ENCODE measurements at regions not wholly inside any gene's neighbourhood (a gene's known extent, or its start where the extent isn't known, plus 50 kb on each side); places are given as distances from the start of the nearest gene placed in this dataset.

- no peak for DNase-seq (ENCODE audit: extremely low spot score in 2 of 2)
- Histone ChIP-seq H3K9me3 (no peaks in the 10 kb centered on the region), H3K4me1 (peaks cover 18% of the 10 kb centered on the region), H3K27ac (peak overlapping the region; percentile 50), H3K27me3 (no peaks in the 10 kb centered on the region), H3K36me3 (no peaks in the 10 kb centered on the region), H3K4me3 (no peak overlapping the region)
- no peak for TF ChIP-seq POLR2AphosphoS5 (IDR thresholded peaks at IDR 0.05; ENCODE audit: insufficient read depth in 1 of 2, low read depth in 1 of 2)
- no peak for TF ChIP-seq CTCF (IDR thresholded peaks at IDR 0.05)
- no peak for TF ChIP-seq POLR2A (IDR thresholded peaks at IDR 0.05)
- intact Hi-C loops (cut with DNase I), result no loop called here
Measured at GRCh38 chr20:53706466-53707370, 113.1 kb upstream of the ZNF217 start.

GRCh38 chr20:53706008-53706465, 112.4 kb upstream of the ZNF217 start:
- Histone ChIP-seq H3K4me3 (no peak overlapping the region), H3K9me3 (no peaks in the 10 kb centered on the region), H3K27ac (no peak overlapping the region), H3K4me1 (peaks cover 18% of the 10 kb centered on the region), H3K27me3 (no peaks in the 10 kb centered on the region), H3K36me3 (no peaks in the 10 kb centered on the region)
- intact Hi-C loops (cut with DNase I), result no loop called here
- no peak for TF ChIP-seq POLR2AphosphoS5 (IDR thresholded peaks at IDR 0.05; ENCODE audit: insufficient read depth in 1 of 2, low read depth in 1 of 2)
- TF ChIP-seq POLR2A (IDR thresholded peaks at IDR 0.05), result no peak
- no peak for TF ChIP-seq CTCF (IDR thresholded peaks at IDR 0.05)
- no peak for DNase-seq (ENCODE audit: extremely low spot score in 2 of 2)

GRCh38 chr20:53702617-53703016, 109.0 kb upstream of the ZNF217 start:
- no peak for DNase-seq (ENCODE audit: extremely low spot score in 2 of 2)
- no peak overlapping the region for H3K4me3 ChIP-seq
- no peaks in the 10 kb centered on the region for H3K9me3 ChIP-seq
- H3K4me1 ChIP-seq, result peaks cover 13% of the 10 kb centered on the region
- no peaks in the 10 kb centered on the region for H3K27me3 ChIP-seq
- TF ChIP-seq POLR2AphosphoS5 (IDR thresholded peaks at IDR 0.05; ENCODE audit: insufficient read depth in 1 of 2, low read depth in 1 of 2) (no peak), CTCF (IDR thresholded peaks at IDR 0.05) (no peak), POLR2A (IDR thresholded peaks at IDR 0.05) (no peak)
- H3K36me3 ChIP-seq, result no peaks in the 10 kb centered on the region
- no peak overlapping the region for H3K27ac ChIP-seq
- intact Hi-C loops (cut with DNase I), result no loop called here

GRCh38 chr20:53699906-53700305, 106.3 kb upstream of the ZNF217 start:
- Histone ChIP-seq H3K4me1 (no peaks in the 10 kb centered on the region), H3K9me3 (no peaks in the 10 kb centered on the region)

More at GRCh38 chr20:53699906-53700305, 106.3 kb upstream of the ZNF217 start:
- no peaks in the 10 kb centered on the region for H3K36me3 ChIP-seq
- no peak overlapping the region for H3K27ac ChIP-seq
- TF ChIP-seq POLR2AphosphoS5 (IDR thresholded peaks at IDR 0.05; ENCODE audit: insufficient read depth in 1 of 2, low read depth in 1 of 2) (no peak), POLR2A (IDR thresholded peaks at IDR 0.05) (no peak), CTCF (IDR thresholded peaks at IDR 0.05) (no peak)
- intact Hi-C loops (cut with DNase I), result loop anchor here (10.0 kb wide), 1 partner anchor 885 kb away; no protein-coding TSS in a partner anchor
- H3K4me3 ChIP-seq, result no peak overlapping the region
- no peaks in the 10 kb centered on the region for H3K27me3 ChIP-seq
- DNase-seq (ENCODE audit: extremely low spot score in 2 of 2), result no peak

Data from vagina (tissue), 2 donors.